Stimulated activated CD8-positive, alpha-beta memory T cell treated with anti-CD3 and anti-CD28 coated beads, Interleukin-12 subunit alpha, Interleukin-12 subunit beta, amount 100 ng/mL, for 24 hours (primary cell): ENCODE measurements at regions not wholly inside any gene's neighbourhood (a gene's known extent, or its start where the extent isn't known, plus 50 kb on each side); places are given as distances from the start of the nearest gene placed in this dataset.
"Not testable (repeated sequence)": the region's sequence is repeated elsewhere in the genome, so short reads cannot be mapped to it uniquely, and the experiment has no call there.

Source experiments
- DNase-seq: peaks from one replicate; pipeline ENCODE4 v3.0.0-alpha.2; 2020; ENCODE audit errors: extremely low read depth

DNA sequence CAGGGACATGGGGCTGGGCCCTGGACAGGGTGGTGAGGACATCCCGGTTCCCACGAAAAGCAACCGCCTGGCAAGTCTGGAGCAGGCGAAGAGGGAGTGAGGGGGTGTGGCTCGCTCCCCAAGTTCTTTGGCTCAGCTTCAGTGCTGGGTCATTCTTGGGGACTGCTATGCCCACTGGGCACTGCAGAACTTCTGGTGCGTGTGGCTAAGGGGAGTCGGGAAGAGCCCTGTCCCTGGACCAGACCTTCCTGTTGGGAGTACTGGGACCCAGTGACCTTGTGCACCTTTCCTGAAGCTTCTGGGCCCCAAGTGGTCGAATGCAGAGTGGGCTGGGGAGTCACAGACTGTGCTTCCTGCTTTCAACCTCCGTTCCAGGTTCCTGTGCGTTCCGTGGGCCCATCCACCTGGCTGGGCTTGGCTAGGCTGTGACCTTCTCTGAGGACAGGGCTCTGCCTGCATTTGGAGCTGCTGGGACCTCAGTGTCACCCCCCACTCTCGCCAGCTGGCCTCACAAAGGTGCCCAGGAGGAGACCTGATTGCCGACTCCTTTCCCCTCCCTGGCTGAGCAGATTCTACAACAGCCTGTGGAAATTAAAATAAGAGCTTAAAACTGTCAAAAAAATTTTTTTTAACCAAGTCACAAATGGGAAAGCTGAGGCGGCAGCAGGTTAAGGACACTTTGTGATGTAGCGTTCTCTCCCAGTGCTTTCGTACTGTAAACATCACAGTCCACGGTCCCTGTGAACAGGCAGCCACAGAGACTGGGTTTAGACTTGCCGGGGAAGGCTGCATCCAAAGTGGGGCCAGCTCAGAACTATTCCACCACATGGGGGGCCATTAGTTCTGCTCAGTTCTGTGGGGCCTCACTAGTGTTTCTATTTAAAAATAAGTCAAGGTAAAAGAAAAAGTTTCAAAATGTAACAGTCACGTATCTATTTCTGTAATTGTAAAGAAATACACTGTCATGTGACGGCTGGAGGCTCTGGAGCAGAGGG, 63.8 kb upstream of the WNT7B start:
- DNase-seq, result no peak

DNA sequence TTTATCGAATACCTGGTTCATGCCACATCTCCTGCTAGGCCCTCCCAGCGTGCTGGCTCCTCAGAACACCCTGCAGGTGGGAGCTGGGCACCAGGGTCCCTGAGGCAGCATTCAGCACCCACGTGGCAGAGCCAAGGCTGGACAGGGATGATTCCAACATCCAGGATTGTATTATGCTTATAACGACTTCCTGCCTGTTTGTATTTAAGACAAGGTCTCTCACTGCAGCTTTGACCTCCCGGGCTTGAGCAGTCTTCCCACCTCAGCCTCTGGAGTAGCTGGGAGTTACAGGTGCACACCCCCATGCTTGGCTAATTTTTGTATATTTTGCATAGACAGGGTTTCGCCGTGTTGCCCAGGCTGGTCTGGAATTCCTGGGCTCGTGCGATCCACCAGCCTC, 64.7 kb upstream of the WNT7B start:
- no peak for DNase-seq

DNA sequence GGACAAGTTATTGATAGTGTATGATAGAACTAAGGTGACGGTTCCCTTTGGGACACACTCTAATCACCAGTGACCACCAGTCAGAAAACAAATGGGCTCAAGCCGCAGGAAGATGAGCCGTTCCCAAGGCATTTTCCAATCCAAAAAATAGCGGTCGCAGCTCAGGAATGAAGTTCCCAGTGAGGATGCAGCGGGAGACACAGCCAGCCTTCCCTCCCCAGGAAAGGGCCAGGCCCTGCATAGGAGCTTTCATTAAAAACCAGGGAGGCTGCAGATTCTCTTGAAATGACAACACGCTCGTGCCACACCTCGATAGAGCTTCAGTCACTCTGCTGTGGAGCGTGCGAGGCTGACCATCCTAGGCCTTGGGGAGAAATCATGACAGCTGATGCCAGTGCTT, 65.8 kb upstream of the WNT7B start:
- DNase-seq, result no peak

DNA sequence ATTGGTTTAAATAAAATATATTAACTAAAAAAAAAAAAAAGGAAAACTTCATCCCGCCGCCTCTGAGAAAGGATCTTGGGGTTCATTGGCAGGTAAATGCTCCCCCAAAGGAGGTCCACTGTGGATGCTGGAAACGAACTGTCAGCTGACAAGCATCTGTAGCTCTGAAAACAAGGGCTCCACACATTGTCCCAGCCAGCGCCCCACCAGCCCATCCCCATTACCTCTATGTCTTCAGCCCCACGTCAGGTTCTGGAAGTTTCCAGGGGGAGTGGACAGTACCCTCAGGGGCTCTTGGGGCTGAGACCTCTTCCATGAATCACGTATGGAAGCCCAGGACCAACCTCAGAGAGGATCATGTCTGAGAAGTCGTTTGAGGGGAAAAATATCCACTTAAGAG, 66.4 kb upstream of the WNT7B start:
- no peak for DNase-seq

DNA sequence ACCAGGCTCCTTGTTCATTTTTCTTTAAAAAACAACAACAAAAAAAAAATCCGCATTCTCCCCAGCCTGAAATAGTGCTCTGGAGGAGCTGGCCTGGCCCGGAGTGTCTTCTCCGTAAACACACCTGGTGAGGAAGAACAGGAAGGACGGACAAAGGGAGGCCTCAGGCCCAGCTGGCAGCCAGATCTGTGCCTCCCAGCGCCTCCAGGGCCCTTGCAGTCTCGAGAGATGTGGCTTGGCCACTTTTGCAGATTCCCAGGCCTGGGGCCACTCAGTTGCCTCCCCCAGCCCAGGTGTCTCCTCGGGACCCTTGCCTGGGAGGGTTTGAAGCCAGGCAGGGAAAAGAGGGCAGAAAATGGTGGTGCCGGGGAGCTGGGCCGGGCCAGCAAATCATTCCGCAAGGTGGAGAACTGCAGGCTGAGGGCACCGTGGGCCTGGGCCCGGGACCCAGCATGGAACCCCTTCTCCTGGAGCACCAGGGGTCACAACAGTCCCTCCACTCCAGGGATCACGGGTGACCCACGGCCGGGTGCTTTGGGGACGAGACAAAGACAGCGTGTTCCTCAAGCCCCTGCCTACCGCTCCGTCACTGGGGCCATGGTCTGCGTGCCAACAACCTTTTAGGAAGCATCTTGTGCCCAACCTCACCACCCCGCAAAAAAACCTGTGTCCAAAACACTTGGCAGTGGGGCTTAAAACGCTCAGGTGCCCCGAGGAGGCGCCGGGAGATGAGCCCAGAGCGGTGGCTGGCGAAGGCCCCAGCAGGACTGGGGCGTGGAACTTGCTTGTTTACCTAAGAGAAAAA, 67.1 kb upstream of the WNT7B start:
- no peak for DNase-seq

DNA sequence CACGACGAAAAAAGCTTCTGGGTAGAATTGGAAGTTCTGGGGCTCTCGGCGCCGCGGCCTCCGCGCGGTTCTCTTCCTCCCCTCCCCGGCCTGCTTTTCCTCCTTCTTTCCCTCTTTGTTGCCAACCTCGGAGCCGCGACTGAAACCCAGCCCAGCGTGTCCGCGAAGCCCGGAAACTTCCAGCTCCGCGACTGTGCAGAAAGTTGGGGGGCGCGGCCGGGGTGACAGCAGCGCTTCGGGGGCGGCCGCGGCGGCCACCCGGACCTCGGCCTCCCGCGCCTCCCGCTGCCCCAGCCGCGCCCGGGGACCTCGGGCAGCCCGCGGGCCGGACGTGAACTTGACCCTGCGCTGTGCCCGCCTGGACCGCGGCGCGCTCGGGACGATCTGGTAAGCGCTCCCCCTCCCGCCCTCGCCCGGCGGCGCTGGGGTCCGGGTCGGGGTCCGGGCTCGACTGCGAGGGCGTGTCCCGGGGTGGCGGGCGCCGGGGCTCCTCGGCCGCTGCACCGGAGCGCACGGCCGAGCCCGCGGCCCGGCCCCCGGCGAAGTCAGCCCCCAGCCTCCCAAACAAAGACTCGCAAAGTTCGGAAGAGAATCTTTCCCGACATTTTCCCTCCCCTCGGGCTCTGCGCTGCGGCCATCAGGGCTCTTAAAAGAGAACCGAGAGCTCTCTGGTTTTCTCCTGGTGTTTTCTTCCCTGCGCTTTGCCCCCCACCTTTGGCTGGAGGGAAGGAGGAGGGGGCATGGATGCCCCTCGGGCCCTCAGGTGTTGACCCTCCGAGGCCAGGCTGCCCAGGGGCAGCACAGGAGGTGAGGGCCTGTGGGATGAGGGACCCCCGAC, 67.9 kb upstream of the WNT7B start:
- DNase-seq, result no peak

DNA sequence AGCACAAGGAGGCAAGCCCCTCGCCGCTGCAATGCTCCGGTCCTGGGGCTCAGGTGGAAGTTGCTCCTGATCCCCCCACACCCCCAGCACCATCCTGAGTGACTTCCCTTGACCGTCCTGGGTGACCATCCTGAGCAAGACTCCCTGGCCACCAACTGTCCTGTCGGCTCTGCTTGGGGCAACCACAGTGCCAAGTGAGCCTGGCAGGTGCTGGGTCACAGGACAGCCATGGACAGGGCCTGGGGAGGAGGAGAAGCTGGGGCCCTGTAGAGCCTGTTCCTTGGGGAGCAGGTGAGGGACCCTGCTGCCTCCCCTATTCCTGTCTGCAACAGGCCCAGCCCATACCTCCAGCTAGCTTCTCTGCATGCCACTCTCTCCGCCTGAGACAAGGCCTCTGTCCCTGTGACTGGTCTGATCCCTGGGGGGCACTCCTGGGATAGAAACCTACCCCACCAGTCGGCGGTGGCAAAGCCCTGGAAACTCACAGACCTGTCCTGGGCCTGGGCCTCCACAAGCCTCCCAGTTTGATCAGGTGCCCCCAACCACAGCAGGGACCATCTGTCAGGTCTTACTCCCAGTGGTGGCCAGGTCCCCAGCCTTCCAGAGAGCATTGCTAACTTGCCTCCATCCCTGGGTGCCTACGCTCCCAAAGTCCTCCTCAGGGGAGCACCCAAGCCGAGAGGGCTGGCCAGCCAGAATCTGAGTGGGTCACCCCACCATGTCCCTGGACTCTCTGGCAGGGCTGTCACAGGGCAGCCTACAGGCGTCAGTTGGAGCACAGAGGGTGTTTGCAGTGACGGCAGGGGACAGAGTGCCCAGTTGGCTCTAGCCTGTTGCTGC, 68.7 kb upstream of the WNT7B start:
- DNase-seq, result no peak

DNA sequence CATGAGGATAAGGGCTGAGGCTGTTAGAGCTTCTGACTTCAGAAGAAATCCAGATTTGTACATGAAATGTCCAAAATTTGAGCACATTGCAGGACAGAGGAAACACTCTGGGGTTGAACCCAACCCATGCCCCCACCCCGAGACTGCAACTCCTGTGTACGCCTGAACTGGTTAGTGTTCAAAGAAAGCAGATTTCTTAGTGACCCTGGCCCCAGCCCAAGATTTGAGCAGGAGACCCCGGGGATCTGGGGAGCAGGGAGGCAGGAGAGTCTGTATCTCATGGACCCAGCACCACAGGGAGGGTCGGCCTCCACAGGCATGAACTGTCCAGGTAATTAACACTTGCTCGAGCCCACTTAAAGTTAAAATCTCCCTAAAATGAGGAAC, 69.3 kb upstream of the WNT7B start:
- DNase-seq, result no peak

DNA sequence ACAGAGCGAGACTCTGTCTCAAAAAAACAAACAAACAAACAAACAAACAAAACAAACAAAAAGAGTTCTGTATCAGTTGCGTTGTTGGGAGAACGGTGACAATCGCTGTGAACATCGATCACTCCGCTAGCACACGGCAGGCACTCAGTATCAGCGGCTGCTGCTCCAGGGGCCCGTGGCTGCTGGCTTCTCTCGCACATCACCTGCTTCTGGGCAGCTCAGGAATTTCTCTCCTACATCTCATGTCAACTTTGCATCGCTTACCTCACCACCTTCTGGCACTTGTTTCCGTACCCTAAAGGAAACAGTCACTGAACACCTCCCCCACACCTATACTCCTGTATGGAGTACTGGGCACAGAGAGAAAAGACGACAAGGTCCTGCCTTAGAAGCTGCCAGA, 70.3 kb upstream of the WNT7B start:
- no peak for DNase-seq

DNA sequence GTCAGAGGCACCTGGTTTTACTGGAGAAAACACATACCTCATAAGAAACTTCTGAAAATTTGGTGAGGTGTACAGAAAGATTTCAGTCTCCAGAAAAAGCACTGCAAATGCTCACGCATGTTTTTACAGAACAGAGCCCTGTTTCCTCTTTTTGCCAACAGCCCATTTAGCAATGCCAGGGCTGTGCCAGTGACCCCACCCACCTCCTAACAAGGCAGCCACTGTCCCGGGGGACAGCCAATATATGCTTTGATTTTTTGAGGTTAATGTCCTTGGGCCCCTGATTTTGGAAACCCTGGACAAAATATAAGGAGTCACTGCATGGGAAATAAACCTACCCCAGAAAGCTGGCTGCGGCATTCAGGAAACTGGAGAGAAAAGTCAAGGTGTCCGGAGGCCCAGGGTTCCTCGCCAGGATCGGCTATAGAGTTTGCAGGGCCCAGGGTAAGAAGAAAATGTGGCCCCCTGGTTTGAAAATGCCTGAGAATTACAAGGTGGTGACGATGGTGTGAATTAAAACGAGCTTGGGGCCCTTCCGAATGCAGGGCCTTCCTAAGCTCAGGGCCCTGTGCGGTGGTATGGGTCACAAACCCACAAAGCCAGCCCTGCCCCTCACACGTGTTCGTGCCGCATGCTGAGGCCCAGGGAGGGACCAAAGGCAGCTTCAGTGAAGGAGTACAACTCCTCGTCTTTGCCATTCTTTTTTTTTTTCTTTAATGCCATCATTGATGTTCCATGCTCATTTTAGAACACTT, 71.1 kb upstream of the WNT7B start:
- no peak for DNase-seq

DNA sequence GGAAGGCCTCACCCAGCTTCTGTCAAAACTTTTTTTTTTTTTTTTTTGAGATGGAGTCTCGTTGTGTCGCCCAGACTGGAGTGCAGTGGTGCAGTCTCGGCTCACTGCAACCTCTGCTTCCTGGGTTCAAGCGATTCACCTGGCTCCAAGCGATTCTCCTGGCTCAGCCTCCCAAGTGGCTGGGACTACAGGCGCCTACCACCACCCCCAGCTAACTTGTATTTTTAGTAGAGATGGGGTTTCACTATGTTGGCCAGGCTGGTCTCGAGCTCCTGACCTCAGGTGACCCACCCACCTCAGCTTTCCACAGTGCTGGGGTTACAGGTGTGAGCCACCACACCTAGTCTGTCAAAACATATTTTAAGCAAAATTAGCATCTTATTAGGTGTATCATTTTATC, 71.7 kb upstream of the WNT7B start:
- DNase-seq, result not testable (repeated sequence)

DNA sequence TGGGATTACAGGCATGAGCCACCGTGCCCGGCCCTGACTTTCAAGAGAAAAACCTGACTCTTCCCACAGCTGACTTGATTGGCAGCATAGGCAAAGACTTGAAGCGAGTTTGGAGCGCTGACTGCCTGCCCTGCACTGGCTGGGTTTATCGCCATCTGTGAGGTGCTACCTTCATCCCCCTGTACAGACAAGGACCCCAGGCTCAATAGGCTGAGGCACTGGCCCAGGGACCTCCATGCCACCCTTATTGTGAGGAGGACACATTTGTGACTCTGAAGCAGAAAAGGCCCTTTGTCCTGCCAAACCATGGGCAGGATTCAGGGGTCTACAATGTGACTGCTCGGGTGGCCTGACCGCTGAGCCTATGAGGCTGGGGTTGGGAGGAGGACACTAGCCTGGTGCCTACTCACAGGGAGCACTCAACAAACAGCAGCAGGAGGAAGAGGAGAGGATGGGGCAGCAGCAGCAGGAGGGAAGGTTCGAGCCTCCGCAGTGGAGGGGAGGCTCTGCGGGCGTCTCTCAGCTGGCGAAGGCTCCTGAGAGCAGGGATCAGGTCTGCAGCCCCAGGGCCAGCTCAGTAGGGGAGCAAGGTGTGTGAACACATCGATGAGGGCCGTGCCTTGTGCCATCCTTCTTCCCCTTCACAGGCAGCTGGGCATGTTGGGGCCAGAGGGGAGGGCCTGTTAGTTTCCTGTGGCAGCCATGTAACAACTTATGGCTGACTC, 72.9 kb upstream of the WNT7B start:
- no peak for DNase-seq

DNA sequence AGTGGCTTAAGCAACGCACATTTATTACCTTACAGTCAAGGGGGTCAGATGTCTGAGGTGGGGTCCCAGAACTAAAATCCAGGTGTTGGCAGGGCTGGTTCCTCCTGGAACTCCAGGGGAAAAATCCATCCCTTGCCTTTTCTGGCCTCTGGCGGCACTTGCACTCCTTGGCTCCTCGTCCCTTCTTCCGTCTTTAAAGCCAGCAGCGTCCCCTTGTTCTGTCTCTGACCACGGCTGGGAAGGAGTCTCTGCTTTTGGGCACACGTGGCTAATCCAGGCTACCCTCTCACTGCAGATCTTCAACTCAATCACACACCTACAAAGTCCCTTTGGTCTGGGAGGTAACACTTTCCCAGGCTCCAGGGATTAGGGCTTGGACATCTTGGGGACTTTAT, 73.5 kb upstream of the WNT7B start:
- no peak for DNase-seq

DNA sequence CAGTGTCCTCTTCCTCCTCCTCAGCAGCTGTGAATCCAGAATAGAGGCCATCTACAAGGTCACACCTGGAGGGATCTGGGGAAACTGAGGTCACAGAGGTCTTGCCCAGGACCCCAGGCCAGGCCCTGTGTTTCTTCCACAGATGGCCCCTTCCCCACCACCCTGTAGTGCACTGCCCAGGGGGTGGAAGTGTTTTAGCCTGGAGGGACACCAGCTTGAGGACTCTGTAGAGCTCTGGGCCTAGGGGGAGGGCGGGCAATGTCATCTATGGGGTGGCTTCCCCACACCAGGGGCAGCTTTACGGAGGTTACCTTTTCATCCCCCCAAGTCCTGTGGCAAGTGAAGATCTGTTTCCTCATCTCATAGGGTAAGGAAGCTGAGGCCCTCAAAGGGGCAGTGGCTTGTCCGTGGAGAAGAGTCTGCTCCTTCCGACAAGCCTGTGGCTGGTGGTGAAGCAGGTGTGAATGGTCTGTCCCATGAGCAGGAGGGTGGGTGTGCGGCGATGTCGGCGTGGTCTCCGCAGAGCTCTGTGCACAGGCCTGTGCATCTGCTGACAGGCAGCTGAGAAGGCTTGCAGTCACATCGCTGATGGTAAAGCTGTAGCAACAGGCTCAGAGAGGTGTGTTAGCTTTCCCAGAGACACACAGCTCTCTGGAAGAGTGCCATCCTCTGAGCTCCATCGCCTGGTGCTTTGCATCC, 74.1 kb upstream of the WNT7B start:
- no peak for DNase-seq

DNA sequence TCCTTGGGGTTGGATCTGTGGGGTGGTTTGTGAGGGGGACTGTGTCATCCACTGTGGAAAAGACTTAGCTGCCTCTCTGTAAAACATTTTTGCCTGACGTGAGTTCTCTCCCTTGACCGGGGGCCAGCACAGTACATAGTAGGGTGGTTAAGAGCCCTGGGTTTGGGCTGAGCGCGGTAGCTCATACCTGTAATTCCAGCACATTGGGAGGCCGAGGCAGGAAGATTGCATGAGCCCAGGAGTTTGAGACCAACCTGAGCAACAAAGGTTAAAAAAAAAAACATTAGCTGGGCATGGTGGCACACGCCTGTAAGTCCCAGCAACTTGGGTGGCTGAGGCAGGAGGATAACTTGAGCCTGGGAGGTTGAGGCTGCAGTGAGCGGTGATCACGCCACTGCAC, 74.7 kb upstream of the WNT7B start:
- DNase-seq, result no peak

DNA sequence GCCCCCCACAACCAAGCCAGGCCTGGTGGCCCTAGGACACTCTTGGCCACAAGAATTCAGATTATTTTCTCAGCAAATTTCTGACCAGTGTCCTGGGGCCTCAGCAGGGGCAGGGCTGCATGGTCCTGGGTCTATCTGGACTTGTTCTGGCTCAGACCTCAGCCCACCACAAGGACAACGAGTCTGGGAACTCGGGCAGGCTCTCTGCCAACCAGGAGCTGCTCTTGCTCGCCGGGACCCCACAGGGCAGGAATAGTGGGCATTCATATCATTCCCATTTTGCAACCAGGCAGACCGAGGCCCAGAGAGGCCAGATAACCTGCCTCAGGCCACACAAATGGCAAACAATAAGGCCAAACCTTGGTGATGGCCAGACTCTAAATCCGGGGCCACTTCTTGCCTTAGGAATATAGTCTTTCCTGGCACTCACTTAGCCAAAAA, 75.4 kb upstream of the WNT7B start:
- no peak for DNase-seq

DNA sequence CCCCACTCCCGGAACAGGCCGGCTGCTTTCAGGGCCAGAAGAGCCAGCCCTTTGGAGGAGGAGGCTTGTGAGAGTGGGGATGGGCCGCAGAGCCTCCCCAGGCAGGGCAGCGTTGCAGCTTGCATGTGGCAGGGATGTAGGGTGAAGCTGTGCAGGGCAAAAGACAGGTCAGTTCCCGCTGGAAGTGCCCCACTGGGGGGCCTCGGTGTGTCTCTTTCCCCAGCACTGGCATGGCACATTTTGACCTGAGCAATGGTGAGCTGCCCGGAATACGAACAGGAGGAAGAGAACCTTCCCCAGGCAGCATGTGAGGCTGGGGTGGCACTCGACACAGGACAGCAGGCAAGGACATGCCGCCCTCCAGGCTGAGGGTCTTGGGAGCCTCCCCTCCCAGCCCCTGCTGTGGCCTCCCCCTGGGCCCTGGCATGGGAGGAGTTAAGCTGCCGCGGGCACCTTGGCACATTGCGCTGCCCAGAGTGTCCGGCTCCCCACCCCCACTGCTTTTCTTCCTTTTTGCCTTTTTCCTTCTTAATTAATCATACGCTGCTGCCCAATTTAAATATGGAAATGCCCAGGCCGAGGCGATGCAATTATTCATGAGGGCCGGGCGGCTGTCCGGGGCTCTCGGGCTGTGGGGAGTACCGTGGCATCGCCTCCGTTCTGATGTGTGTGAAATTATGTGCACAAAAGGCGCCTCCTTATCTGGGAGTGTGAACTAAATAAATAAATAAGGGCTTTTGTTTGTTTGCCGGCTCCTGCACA, 76.0 kb upstream of the WNT7B start:
- DNase-seq, result no peak

DNA sequence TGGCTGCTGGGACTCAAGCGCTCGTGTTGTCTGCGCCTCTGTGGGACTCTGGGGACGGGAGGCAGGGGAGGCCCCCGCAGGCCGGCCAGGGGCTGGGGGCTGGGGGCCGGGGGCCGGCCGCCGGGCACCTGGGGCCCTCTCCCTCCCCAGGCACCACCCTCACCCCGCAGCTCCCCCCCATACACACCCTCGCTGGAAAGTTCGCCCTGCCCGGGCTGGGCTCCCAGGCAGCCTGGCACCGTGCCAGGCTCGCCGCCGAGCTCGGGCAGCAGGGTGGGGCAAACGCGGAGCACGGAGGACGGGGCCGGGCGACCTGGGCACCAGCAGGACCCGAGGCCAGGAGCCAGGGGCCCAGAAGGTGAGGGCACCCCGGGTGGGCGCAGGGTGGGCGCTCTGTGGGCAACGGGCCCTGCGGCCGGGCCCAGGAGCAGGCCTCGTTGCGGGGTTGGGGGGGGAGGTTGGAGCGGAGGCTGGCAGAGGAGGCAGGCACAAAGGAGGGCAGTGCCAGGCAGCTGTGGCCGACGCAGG, 76.7 kb upstream of the WNT7B start:
- DNase-seq, result no peak
